Motor neuron (in vitro differentiated cells): ENCODE measurements at regions not wholly inside any gene's neighbourhood (a gene's known extent, or its start where the extent isn't known, plus 50 kb on each side); places are given as distances from the start of the nearest gene placed in this dataset.

Source experiments
- ATAC-seq, 8 experiments: fragments of 200-7000 bp; cut with Tn5 transposase; replicated peaks in 6 of 8; 2 replicates each; pipeline ENCODE4 v1.8.0; 2021; ENCODE audit warnings: mild to moderate bottlenecking in 8 of 8, moderate library complexity in 8 of 8
- H3K27ac ChIP-seq, 2 donors: fragments of 250-450 bp; sonication (Bioruptor Pico); 2 replicates each; pipeline ENCODE4 v1.9.0; 2021; ENCODE audit warnings: antibody characterized with exemption in 2 of 2, mild to moderate bottlenecking in 2 of 2, moderate library complexity in 1 of 2
- H3K4me1 ChIP-seq, 2 donors: fragments of 250-450 bp; sonication (Bioruptor Pico); replicated peaks in 1 of 2; 2 replicates each; pipeline ENCODE4 v1.6.1; 2021; ENCODE audit warnings: antibody characterized with exemption in 2 of 2, mild to moderate bottlenecking in 2 of 2, moderate library complexity in 1 of 2
- H3K4me3 ChIP-seq, 5 donors: fragments of 250-450 bp; sonication (Bioruptor Pico); 2 replicates each; pipeline ENCODE4 v1.9.0; 2021; ENCODE audit warnings: antibody characterized with exemption in 5 of 5, mild to moderate bottlenecking in 5 of 5, moderate library complexity in 4 of 5
- WGBS, 10 experiments: fragments of 450-650 bp; shearing (Covaris generic); methylation state at CpG; one replicate each; pipeline ENCODE4 v1.0.0; 2022; 5-methylcytosine and 5-hydroxymethylcytosine counted together
- in situ Hi-C, 9 experiments: fragments of 400-800 bp; cut with MboI; loops; one replicate each; pipeline ENCODE4 v1.15.0; 2021; ENCODE audit warnings: low sequenced_read_pairs in 9 of 9, low pct_unique_long_range_greater_than_20kb in 2 of 9; ENCODE audit not compliant: unreplicated experiment in 9 of 9

DNA sequence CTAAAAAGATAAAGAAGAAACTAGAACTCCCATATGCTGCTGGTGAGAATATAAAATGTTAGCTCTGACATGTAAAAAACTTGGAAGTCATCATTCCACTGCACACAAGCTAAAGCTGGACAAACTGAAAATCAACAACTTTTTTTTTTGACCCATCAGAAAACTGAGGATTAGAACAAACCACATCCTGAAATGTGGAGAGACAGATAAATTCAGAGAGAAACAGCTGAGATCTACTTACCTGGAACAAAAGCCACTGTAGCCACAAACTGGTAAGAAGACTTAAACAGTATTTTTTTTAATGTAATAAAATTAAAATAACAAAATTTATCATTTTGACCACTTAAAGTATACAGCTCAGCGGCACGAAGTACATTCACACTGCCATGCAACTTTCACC is 408.5 kb upstream of the RGS17 start:
- in situ Hi-C loops: no loop called here
- ATAC-seq: no peak
- Histone ChIP-seq H3K4me1 (peaks cover 0 to 19% of the 10 kb centered on the region in 2 donors), H3K27ac (no peak overlapping the region), H3K4me3 (no peak overlapping the region)
- 25 to 100% (median 91%) methylated on average over 1 to 2 of the region's 2 CpGs; no CpG with 5 or more reads in 2 of the 10 experiments for WGBS, 10 experiments

DNA sequence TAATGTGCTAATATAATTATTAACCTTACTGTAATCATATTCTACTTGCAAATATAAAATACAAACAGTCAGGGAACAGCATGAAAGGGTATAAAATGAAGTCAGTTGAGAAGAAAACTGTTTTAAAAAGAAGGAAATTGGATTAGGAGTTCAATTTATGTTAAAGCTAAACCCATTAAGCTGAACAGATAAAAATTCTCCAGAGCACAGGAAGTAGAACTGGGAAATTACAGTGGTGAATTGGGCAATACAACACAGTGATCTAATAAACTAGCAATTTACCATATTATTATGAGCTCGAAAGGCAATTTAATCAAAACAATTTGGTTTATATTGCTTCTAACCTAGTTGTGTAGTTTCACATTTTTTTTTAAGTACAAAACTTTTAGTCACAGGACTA is 407.4 kb upstream of the RGS17 start:
- in situ Hi-C loops: no loop called here
- no peak overlapping the region for H3K4me3 ChIP-seq
- ATAC-seq: no peak
- H3K4me1 ChIP-seq: peaks cover 0 to 19% of the 10 kb centered on the region in 2 donors
- no peak overlapping the region for H3K27ac ChIP-seq
- WGBS, 10 experiments: 0 to 100% (median 78%) methylated on average over 1 of the region's 1 CpG; no CpG with 5 or more reads in 1 of the 10 experiments

DNA sequence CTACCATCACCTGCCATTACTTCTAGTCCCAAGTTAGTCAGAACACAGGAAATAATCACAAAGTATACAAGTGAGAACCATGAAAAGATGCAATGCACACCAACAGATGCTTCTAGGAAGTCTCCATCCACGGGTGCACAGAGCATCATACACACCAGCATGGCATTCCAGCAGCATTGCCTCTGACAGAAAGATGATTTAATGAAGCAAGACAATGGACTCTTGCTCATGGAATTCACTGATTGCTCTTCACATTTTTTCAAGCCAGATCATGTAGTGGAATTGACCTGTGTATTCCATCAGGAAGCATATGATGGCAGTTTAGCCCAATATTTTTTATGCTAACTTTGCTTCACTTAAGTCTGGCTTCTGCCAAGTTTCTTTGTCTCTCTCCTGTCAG is 406.3 kb upstream of the RGS17 start:
- peaks cover 0 to 19% of the 10 kb centered on the region in 2 donors for H3K4me1 ChIP-seq
- H3K27ac ChIP-seq: no peak overlapping the region
- H3K4me3 ChIP-seq: no peak overlapping the region
- WGBS, 10 experiments: 0 to 100% (median 48%) methylated on average over 1 of the region's 1 CpG; no CpG with 5 or more reads in 6 of the 10 experiments
- no peak for ATAC-seq
- in situ Hi-C loops: no loop called here

DNA sequence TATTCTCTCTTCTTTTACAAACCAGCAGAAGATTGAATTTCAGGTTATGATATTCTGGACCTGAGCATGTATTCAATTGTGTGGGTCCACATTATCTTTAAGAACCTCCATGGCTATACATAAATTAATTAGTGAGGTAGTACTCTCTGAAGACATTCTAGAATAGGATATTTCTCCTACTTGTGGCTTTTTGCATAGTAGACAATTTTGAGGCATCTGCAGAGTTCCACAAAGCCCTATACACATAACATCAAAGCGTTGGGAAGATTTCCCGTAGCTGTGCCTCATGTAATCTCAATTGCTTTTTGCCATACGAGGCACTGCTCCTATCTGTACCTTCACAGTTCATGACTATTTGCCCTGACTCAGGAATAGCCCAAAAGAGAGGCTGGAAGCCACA is 395.4 kb upstream of the RGS17 start:
- H3K4me3 ChIP-seq: no peak overlapping the region
- in situ Hi-C loops: no loop called here

DNA sequence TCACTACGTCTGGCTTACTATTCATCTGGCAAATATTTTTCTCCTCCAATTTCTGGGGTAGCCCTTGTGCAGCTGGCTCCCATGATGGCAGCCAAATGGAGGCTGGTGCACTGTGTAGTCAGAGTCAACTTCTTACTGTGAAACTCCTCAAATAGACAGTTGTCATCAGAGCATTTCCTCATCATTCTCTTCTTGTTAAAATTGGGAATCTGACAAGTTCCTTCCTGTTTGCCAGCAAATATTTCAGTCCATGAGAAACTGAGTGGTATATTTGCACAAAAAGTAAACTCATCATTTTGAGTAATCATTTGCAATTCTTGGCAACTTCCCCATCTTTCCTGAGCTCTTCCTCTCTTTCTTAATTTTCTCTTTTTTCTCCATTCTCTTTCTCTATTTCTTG is 394.9 kb upstream of the RGS17 start:
- Histone ChIP-seq H3K4me3 (no peak overlapping the region), H3K4me1 (no peaks in the 10 kb centered on the region), H3K27ac (no peak overlapping the region)
- ATAC-seq: no peak
- in situ Hi-C loops: no loop called here
- WGBS, 10 experiments: 0 to 86% (median 48%) methylated on average over 1 of the region's 1 CpG; no CpG with 5 or more reads in 4 of the 10 experiments

More for the DNA sequence above, 395.4 kb upstream of the RGS17 start:
- Histone ChIP-seq H3K4me1 (no peaks in the 10 kb centered on the region), H3K27ac (no peak overlapping the region)
- ATAC-seq: no peak
- 0 to 100% (median 93%) methylated on average over 1 to 3 of the region's 3 CpGs; no CpG with 5 or more reads in 4 of the 10 experiments for WGBS, 10 experiments

DNA sequence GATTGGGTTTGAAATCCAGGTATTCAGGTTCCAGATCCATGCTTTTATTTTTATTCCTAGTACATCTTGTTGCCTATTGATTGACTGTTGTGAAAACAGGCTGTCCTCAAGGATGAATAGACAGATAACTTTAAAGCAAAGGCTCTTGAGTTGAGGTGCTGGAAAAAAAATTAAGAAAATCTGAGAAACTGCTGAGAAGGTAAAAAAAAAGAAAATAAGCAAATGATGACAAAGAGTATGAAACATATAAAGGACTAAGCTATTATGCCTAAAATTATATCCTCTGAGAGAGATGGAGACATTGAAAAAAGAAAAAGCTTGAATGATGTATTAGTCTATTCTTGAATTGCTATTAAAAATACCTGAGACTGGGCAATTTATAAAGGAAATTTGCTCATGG is 392.3 kb upstream of the RGS17 start:
- no peaks in the 10 kb centered on the region for H3K4me1 ChIP-seq
- ATAC-seq: no peak
- no peak overlapping the region for H3K27ac ChIP-seq
- no peak overlapping the region for H3K4me3 ChIP-seq
- in situ Hi-C loops: loop anchor here in 2 of 9 experiments (25.0 kb wide), 2 partner anchors 286 to 461 kb away; no protein-coding TSS in a partner anchor

DNA sequence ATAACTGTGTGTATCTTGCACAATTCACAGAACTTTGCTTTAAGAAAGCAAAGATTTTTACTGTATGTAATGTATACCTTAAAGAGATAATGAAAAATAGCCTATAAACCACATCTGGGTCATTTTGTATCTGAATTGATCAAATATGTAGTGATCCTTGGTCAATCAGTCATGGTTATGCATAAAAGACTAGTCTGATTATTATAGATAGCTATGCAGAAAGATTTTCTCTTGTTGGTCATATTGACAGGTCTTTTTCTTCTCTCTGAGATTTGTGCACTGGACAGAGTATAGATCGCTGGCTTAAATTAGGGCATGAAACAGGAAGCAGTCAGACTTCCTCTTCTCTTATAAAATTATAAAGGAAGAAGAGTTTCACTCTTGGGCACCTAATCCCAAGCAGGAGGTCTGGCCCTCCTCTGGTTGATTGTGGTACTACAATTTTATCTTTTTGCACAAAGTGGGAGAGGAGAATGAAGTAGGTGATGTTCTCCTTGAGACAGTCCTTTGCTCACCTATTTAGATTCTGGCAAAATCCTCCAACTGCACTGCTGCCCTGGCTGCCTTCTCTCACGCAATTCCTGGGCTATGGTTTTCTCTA is 380.9 kb upstream of the RGS17 start:
- Histone ChIP-seq H3K4me3 (no peak overlapping the region), H3K27ac (no peak overlapping the region), H3K4me1 (no peaks in the 10 kb centered on the region)
- in situ Hi-C loops: loop anchor here in 3 of 9 experiments (10.0 to 25.0 kb wide), 3 partner anchors 275 to 450 kb away; no protein-coding TSS in a partner anchor
- ATAC-seq: peak in 3 of 8 experiments; percentile 67 to 77 (median 69)
- WGBS, 10 experiments: 0 to 81% (median 6%) methylated on average over 1 to 2 of the region's 2 CpGs; no CpG with 5 or more reads in 4 of the 10 experiments

DNA sequence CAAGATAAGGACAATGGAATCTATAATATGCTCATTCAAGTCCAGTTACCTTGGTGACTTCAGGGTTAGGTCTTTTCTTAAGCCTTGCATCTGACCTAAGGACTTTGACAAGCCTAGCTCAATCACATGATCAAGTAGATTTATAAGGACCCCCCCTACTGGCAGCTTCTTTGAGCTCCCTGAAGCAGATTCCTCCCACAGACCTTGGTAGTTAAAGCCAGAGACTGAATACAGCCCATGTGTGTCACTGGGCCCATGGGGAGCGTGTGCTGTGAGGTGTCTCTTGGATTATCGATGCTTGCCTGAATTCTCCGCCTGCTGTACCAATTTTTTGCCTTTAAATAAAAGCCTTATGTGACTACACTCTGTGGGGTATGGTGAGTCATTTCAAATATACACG is 372.7 kb upstream of the RGS17 start:
- ATAC-seq: peak in 1 of 8 experiments; percentile 53
- no peak overlapping the region for H3K4me3 ChIP-seq
- in situ Hi-C loops: loop anchor here in 2 of 9 experiments (25.0 kb wide), 2 partner anchors 267 to 442 kb away; no protein-coding TSS in a partner anchor
- 27 to 100% (median 84%) methylated on average over 1 to 4 of the region's 4 CpGs; no CpG with 5 or more reads in 2 of the 10 experiments for WGBS, 10 experiments
- no peak overlapping the region for H3K27ac ChIP-seq
- H3K4me1 ChIP-seq: no peaks in the 10 kb centered on the region

DNA sequence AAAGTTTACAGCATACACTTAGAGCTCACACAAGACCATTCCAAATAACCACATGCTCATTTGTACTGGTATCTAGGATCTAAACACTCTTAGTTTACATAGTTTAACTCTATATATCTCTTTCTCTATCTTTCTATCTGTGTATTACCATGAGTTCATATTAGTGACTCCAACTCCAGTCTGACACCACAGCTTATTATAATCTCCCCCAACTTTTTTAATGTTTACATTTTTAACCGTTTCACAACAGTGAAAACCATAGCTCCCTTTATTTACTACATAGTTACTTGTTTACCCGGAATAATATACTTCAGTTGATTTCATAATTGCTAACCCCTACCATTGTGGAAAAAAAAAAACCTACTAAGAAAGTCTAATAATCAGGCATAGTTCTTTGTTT is 362.4 kb upstream of the RGS17 start:
- no peak overlapping the region for H3K27ac ChIP-seq
- ATAC-seq: no peak
- no peak overlapping the region for H3K4me3 ChIP-seq
- WGBS, 10 experiments: 27 to 100% (median 91%) methylated on average over 1 to 2 of the region's 2 CpGs
- H3K4me1 ChIP-seq: peaks cover 0 to 19% of the 10 kb centered on the region in 2 donors
- in situ Hi-C loops: no loop called here

DNA sequence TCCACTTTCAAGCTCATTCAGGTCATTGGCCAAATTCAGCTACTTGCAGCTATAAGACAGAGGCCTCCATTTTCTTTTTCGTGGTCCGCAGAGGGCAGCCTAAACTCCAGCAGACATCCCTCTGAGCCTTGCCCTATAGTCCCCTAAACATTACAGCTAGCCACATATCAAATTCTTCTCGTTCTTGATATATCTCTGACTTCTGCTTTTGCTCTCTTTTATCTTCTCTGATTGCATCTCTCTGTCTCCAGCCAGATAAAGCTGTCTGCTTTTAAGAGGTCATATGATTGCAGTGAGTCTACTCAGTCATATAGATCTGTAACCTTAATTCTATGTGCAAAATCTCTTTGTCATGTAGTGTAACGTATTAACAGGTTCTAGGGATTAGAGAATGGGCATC is 358.4 kb upstream of the RGS17 start:
- Histone ChIP-seq H3K27ac (no peak overlapping the region), H3K4me3 (no peak overlapping the region), H3K4me1 (peaks cover 0 to 24% of the 10 kb centered on the region in 2 donors)
- 0 to 100% (median 80%) methylated on average over 1 to 4 of the region's 4 CpGs; no CpG with 5 or more reads in 2 of the 10 experiments for WGBS, 10 experiments
- no peak for ATAC-seq
- in situ Hi-C loops: no loop called here

DNA sequence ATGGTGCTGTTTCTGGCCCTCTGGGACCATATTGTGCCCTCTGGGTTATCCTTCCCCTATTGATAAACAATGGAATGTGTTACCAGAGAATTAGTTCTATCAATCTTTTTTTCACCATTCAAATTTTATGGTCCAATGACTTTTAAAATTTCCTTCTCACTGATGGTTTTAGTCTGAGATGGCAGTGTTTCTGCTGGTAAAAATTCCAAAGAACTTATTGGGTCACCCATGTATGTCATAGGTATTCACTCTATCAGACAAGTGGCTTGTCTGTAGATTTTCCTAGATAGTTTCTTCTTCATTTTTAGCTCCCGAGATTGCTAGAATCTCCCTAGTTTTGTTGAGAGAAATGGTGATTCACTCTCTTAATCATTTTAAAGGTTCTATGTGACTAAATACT is 357.2 kb upstream of the RGS17 start:
- Histone ChIP-seq H3K4me1 (peaks cover 0 to 23% of the 10 kb centered on the region in 2 donors), H3K4me3 (no peak overlapping the region), H3K27ac (no peak overlapping the region)
- 0 to 100% (median 83%) methylated on average over 1 of the region's 1 CpG; no CpG with 5 or more reads in 1 of the 10 experiments for WGBS, 10 experiments
- no peak for ATAC-seq
- in situ Hi-C loops: no loop called here

DNA sequence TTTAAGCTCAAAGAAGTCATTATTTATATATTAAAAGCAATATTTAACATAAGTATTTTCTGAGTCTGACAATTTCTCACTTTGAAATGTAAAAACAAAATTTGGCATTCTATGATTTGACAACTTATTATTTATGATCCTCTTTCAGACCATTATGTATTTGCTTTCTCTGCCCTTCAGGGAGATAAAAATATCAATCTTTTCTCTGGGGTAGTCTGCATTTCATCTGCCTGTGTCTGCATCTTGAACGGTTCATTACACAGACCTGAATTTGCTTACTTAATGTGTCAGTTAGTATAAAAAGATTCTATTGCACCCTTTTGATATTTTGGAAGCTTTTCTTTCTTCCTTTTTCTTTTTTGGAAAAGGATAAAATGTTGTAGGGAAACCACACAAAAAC is 354.0 kb upstream of the RGS17 start:
- in situ Hi-C loops: no loop called here
- Histone ChIP-seq H3K27ac (no peak overlapping the region), H3K4me3 (no peak overlapping the region), H3K4me1 (peaks cover 0 to 11% of the 10 kb centered on the region in 2 donors)
- 0 to 86% (median 38%) methylated on average over 1 of the region's 1 CpG for WGBS, 10 experiments
- ATAC-seq: no peak

DNA sequence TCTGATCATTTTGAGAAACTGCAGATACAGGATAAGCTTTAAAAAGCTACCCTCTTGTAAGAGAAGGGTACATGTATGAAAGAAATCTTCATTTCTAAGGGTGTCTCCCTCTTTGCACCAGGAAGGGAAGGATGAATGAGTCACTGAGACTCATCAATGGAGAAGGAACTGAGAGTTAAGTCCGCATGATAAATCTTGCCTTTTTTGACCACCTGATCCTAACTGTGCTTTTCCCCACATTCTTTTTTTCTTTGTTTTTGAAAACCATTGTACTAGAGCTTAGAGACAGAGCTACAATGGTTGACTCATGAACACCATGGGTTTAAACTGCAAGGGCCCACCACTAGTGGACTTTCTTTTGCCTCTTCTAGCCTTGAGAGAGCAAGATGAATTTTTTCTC is 353.0 kb upstream of the RGS17 start:
- ATAC-seq: peak in 1 of 8 experiments; percentile 16
- H3K4me3 ChIP-seq: no peak overlapping the region
- 67 to 100% (median 73%) methylated on average over 1 of the region's 1 CpG; no CpG with 5 or more reads in 5 of the 10 experiments for WGBS, 10 experiments
- in situ Hi-C loops: no loop called here
- no peak overlapping the region for H3K27ac ChIP-seq
- H3K4me1 ChIP-seq: peaks cover 0 to 16% of the 10 kb centered on the region in 2 donors

DNA sequence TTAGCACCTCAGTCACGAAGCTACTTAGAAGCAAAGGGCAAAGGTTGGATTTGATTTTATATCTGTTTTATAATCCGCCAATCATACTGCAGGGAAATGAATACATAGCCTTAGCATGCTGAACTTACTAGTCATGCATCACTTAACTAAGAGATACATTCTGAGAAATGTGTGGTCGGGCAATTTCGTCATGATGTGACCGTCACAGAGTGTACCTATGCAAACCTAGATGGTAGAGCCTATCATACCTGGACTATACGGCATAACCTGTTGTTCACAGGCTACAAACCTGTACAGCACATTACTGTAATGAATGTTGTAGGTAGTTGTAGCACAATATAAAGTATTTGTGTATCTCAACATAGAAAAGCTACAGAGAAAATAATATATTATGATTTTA is 345.2 kb upstream of the RGS17 start:
- Histone ChIP-seq H3K4me1 (peaks cover 0 to 6% of the 10 kb centered on the region in 2 donors), H3K27ac (no peak overlapping the region), H3K4me3 (no peak overlapping the region)
- in situ Hi-C loops: no loop called here
- ATAC-seq: no peak
- WGBS, 10 experiments: 3 to 100% (median 82%) methylated on average over 1 to 6 of the region's 6 CpGs; no CpG with 5 or more reads in 2 of the 10 experiments
